ENCODE measurements at regions not wholly inside any gene's neighbourhood (a gene's known extent, or its start where the extent isn't known, plus 50 kb on each side); places are given as distances from the start of the nearest gene placed in this dataset.

- no peak for ATAC-seq (ENCODE audit: low FRiP score)
- no peak for DNase-seq (ENCODE audit: low spot score)
- TF ChIP-seq CTCF (IDR thresholded peaks at IDR 0.05), result no peak
Measured at GRCh38 chr6:92121228-92121627, 1298.1 kb downstream of the EPHA7 start.

GRCh38 chr6:92117800-92118199 is 1301.6 kb downstream of the EPHA7 start:
- TF ChIP-seq CTCF (IDR thresholded peaks at IDR 0.05), result no peak
- DNase-seq (ENCODE audit: low spot score), result no peak
- ATAC-seq (ENCODE audit: low FRiP score), result no peak

GRCh38 chr6:92114797-92115196 is 1304.6 kb downstream of the EPHA7 start:
- ATAC-seq (ENCODE audit: low FRiP score), result no peak
- no peak for DNase-seq (ENCODE audit: low spot score)
- no peak for TF ChIP-seq CTCF (IDR thresholded peaks at IDR 0.05)

- no peak for TF ChIP-seq CTCF (IDR thresholded peaks at IDR 0.05)
- no peak for ATAC-seq (ENCODE audit: low FRiP score)
- no peak for DNase-seq (ENCODE audit: low spot score)
Measured at GRCh38 chr6:92114091-92114675, 1305.2 kb downstream of the EPHA7 start.

GRCh38 chr6:92111386-92111785 is 1308.0 kb downstream of the EPHA7 start:
- DNase-seq (ENCODE audit: low spot score) (no peak), ATAC-seq (ENCODE audit: low FRiP score) (no peak)
- no peak for TF ChIP-seq CTCF (IDR thresholded peaks at IDR 0.05)

GRCh38 chr6:92110403-92110802 is 1309.0 kb downstream of the EPHA7 start:
- ATAC-seq (ENCODE audit: low FRiP score), result no peak
- no peak for TF ChIP-seq CTCF (IDR thresholded peaks at IDR 0.05)
- DNase-seq (ENCODE audit: low spot score), result no peak

GRCh38 chr6:92109956-92110355 is 1309.4 kb downstream of the EPHA7 start:
- DNase-seq (ENCODE audit: low spot score) (no peak), ATAC-seq (ENCODE audit: low FRiP score) (no peak)
- no peak for TF ChIP-seq CTCF (IDR thresholded peaks at IDR 0.05)
